HG03457 (cell line): ENCODE measurements at regions not wholly inside any gene's neighbourhood (a gene's known extent, or its start where the extent isn't known, plus 50 kb on each side); places are given as distances from the start of the nearest gene placed in this dataset.

ENCODE experiments used
- ATAC-seq: cut with Tn5 transposase; IDR thresholded peaks from one replicate; pipeline ENCODE4 v1.9.1; 2021; ENCODE audit warnings: moderate number of reproducible peaks; ENCODE audit not compliant: unreplicated experiment

DNA sequence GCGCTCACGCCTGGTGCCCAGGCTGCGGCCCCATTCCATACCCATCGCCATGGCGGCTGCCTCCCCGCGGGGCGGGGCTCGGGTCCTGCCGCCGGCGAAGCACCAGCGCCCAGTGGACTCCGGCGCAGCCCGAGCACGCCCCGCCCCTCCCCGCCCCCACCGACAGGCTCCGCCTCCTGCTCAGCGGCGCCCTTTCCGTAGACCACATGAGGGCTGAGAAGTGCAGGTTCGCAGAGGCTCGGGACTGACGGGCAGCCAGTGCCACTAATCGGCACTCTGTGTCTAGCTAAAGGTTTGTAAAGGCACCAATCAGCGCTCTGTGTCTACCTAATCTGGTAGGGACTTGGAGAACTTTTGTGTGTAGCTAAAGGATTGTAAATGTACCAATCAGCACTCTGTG is 352.2 kb upstream of the AMELY start:
- no peak for ATAC-seq

DNA sequence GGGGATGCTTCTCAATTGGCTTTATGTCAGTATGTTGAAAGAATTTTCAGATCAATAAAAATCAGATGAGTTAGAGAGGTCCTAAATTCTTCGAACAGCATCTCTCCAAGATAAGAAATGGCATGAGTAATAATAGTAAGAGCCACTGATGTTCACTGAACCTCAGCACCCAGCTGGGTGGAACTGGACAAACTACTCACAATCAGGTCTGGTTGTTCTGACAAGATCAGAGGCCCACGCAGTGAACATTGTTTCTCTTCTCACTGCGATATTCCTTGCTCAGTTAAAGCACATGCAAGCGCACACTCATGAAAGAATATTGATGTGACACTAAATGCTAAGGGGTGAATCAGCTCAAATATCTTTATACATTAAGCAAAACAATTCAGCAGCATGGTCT is 351.0 kb upstream of the AMELY start:
- no peak for ATAC-seq

DNA sequence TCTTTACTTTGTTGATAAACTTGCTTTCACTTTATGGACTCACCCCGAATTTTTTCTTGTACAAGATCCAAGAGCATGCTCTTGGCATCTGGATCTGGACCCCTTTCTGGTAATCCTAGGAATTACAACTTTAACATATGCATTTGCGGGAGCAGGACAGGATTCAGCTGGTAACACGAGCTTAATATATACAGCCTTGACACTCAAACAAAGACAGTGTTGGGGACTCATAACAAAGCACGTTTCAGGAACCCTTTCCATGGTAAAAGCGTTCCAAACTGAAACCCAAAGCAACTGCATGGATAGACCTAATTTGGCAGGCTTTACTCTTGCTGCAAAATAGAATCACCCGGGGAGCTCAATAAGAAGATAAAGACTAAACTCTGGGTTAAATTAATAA is 349.7 kb upstream of the AMELY start:
- no peak for ATAC-seq

DNA sequence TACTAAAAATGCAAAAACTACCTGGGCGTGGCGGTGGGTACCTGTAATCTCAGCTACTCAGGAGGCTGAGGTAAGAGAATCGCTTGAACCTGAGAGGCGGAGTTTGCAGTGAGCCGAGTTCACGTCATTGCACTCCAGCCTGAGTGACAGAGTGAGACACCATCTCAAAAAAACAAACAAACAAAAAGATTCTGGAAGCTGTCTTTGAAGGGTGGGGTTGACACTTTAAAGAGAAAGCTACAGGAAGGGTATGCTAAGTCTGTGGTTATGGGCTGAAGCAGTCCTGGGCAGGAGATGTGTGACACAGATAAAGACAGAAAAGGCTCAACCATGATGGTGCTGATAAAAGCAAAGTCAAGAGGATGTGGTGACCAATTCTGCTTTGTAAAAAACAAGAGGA is 328.5 kb upstream of the AMELY start:
- ATAC-seq: no peak

DNA sequence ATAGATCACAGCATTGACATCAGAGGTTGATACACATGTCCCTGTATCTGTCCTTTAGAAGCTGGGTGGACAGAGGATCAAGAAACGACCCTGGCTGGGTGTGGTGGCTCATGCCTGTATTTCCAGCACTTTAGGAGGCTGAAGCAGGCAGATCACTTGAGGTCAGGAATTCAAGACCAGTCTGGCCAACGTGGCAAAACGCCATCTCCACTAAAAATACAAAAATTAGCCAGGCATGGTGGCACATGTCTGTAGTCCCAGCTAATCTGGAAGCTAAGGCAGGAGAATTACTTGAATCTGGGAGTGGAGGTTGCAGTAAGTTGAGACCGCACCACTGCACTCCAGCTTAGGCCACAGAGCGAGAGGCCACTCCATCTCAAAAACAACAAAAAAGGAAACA is 300.4 kb upstream of the AMELY start:
- ATAC-seq: no peak

DNA sequence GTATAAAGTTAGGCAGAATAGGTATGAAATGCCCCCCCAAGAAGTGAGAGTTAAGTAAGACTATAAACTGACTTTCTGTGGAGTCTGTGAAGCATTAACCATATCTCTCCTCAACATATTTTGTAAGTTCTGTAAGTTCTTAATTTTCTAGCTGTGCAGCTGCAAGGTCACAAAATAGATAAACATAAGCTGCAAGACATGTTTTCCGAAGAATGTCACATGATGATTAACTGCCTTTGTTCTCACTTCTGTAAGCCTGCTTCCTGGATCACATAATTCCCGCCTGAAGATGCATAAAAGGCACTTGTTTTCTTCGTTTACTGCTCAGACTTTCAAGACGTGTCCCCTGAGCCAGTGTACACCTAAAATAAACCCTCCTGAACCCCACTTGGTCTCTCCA is 292.9 kb upstream of the AMELY start:
- ATAC-seq: no peak

DNA sequence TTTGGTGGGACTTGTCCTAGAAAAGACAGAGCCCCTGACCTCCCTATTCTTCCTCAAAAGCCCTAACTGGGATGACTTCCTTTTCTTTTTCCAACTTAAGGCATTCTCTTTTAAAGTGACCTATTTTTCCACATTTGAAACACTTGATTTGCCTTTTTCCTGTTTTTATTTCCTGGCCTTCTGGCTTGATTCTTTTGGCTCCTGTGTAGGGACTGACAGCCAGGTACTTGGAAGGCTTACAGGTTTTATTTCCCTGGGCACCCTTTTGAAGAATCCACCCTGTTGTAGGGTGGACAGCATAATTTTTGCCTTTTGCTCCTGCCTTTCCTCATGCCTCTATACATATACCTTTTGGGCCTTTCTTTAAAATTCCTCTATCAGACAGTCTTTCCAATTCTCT is 271.0 kb upstream of the AMELY start:
- no peak for ATAC-seq

DNA sequence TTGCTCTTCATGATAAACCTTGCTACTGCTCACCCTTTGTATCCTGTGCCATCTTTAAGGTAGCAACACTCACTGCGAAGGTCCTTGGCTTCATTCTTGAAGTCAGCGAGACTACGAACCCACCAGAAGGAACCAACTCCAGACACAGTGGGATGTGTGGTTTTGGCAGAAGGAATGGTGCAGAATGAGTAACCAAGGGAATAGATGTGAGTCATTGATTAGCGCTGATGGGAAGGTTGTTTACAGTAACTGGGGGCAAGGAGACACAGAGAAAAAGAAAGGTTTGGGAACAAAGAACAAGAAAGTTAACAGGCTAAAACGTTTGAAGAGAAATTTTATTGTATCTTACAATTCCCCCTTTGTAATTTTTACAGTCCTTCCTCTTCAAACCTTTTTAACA is 266.1 kb upstream of the AMELY start:
- no peak for ATAC-seq

DNA sequence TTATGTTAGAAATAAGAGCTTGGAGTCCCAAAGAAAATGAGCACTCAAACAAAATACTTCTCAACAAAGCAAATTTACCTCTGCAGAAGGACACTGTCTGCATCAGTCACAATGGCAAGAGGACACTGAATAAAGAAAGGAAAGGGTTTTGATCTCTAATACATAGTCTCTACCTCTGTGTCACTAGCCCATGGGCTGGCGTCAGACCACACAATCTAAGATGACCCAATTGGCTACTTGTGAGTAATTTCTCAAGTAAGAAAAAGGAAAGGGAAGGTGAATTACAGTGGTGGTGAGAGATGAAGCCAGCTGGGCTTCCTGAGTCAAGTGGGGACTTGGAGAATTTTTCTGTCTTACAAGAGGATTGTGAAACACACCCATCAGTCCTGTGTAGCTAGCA is 257.9 kb upstream of the AMELY start:
- no peak for ATAC-seq

DNA sequence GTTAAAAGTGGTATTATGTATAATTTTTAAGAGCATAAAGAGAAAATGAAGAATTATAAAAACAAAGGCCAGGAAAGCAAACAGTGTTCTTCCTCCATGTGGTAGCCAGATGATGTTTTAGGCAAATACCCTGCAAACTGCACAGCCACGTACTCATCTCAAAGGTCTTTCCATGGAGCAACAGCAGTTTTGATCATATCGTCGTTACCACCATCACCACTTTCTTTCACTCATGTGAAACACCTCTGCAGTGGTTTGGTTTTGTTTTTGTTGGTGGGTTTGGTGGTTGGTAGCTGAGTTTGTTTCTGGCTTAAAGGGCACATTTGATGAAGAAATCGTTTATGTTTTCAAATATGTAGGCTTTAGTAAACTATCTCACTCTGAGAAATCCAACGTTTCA is 229.9 kb upstream of the AMELY start:
- no peak for ATAC-seq
